HG02885 (cell line): ENCODE measurements at regions not wholly inside any gene's neighbourhood (a gene's known extent, or its start where the extent isn't known, plus 50 kb on each side); places are given as distances from the start of the nearest gene placed in this dataset.

Experiments
- ATAC-seq: cut with Tn5 transposase; IDR thresholded peaks from one replicate; pipeline ENCODE4 v1.9.1; 2021; ENCODE audit warnings: mild to moderate bottlenecking; ENCODE audit not compliant: unreplicated experiment, poor library complexity

DNA sequence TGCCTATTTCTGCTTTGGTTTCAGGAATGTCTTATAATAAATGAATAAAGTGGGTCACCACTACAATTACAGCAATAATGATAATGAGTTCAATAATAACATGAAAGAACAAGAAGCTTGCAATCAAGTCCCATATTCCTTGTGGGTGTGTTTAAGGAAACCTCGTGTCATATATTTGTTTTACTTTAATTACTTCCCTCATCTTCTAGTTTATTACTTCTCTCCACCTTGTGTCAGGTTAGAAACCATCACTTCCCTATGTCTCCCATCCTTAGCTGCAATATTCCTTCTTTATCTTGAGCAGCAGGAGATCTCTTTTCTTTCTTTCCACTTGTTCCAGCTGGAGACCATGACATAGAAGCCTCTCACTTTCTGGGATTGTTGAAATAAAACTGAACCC lies 384.0 kb upstream of the TMEM132C start:
- no peak for ATAC-seq

- ATAC-seq: no peak
Observed at GRCh38 chr12:127885954-127886750, 380.8 kb upstream of the TMEM132C start.

GRCh38 chr12:127886827-127887226 lies 380.1 kb upstream of the TMEM132C start:
- no peak for ATAC-seq

- no peak for ATAC-seq
Observed at GRCh38 chr12:127888943-127889719, 377.8 kb upstream of the TMEM132C start.

- ATAC-seq: no peak
Observed at GRCh38 chr12:127893895-127894609, 372.9 kb upstream of the TMEM132C start.

DNA sequence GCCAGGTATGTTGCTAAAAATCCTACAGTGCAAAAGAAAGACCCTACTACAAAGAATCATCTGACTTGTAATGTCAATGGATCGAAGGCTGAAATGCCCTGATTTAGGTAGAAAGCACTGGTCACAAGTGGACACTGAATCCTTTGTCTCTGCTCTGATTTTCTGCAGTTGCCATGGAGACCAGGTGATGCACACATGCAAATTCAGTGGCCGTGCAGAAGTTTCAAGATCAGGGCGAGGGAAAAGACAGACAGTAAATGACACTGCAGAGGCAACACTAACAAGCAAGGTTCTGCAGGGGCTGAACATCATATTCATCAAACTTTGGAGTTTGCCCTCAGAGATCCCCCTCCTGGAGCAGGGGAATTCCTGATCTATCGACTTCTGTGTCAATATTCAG lies 370.3 kb upstream of the TMEM132C start:
- ATAC-seq: no peak

DNA sequence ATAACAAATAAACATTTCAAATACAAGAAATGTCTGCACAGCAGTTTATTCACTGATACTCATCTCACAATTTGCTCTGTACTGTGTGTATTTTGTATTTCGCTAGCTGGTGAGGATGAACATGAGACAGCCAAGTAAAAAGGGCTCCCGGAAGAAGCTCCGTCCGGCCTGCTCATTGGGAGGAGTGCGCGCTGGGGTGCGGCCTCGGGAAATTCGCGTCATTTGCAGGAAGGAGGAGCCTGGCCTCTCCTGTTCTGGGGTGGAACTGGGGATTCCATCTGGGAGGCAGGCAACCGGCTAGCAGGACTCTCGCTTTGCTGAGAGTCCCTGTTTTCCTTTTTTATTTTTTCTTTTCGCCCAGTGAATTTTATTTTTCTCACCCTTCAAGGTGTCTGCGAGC lies 368.4 kb upstream of the TMEM132C start:
- ATAC-seq: no peak

DNA sequence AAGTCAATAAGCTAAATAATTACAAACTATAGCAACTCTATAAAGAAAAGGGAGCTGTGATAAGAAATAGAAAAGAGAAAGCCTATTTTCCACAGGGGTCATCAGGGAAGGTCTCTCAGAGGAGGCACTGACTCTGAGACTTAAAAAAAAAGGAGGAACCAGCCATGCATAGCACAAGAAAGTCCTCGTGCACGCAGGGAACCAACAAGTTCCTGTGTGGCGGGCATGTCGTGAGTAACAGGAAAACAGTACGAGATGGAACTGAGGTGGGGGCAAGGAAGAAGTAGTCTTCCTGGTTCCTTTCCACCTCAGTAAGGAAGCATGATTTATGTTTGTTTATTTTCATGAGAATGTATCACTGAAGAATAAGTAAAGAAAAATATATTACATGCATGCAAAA lies 367.0 kb upstream of the TMEM132C start:
- no peak for ATAC-seq

DNA sequence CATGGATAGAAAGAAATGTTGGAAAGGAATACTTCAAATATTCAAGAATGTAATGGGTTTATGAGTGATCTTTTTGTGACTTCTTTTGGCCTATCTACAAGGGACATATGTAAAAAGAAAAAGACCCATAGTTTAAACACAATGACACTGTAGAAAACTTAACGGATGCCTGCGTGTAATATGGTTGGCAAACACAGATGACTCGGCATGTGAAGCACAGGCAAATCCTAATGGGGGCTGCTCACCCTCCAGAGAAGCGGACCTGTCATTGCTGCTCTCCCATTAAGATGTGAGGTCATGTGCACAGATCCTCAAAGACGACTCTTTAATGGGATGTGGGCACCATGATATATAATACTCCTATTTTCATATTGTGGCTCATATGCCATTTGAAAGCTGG lies 366.6 kb upstream of the TMEM132C start:
- no peak for ATAC-seq

GRCh38 chr12:127903146-127903545 lies 363.8 kb upstream of the TMEM132C start:
- no peak for ATAC-seq

DNA sequence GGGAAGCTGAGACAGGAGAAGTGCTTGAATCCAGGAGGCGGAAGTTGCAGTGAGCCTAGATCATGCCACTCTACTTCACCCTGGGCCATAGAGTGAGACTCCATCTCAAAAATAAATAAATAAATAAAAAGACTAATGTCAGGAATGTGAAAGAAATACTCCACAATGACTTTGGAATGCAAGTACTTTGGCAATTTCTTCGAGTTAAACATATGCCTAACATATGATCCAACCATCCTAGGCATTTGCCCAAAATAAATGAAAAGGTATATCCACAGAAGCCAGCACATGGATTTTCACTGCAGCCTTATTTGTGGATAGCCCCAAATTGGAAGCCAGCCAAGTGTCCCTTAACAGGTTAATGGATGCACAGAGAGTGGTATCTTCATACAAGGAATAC lies 357.9 kb upstream of the TMEM132C start:
- ATAC-seq: no peak

DNA sequence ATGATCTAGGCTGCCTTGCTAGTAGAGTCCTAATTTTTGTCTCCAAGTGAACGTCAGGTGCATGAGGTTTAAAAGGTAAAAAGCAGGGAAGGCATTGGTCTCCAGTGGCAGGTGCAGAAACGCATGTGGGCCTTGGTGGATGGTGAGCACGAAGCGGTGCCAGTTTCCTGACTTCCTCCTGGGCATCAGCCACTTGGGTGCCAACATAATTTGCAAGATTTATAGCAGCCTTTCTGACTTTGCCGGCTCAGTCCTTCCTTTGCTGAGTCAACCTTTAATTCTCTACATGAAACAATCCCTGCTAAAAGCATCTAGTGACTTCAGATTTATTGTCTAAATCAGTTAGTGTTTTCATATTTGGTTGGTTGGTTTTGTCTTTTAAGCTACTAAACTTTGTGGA lies 355.7 kb upstream of the TMEM132C start:
- ATAC-seq: no peak

DNA sequence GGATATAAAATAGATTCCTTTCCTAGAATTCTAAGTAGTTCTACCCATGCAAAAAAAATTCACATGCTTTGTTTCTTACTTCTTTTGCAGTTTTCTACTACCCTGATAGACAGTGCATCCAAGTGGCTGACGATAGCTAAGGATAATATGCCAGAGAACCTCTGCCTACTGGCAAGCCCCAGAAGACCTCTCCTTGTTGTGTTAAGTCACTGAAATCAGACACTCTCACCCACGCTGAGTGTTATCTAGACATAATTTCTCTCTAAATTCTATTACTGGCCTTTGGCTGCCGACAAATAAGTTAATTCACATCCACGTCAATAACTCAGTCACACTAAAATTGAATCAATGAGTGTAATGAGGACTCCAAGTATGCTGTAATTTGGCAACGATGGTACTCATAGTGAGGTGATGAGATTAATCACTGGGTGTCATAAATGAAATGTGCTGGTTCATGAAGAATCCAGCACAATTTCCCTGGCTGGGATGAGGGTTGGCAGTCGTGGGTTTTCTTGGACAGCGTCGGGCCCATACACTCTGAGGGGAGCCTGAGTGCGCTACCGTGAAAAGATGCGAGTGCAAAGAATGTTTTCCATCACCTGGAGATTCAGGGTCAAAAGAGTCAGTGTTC lies 354.8 kb upstream of the TMEM132C start:
- no peak for ATAC-seq

DNA sequence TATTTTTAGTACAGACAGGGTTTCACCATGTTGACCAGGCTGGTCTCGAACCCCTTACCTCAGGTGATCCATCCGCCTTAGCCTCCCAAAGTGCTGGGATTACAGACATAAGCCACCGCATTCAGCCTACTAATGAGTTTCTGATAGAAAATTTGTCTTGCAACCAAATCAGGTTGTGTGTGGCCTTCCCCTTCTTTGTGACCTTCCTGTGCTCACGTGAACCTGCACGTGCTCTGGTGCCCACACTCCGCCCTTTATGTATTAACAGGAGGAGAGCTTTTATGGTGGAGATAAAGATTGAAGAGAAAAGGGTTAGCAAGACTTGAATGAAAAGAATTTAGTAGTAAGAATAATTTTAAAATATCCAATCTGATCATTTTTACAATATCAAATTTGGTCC lies 343.5 kb upstream of the TMEM132C start:
- no peak for ATAC-seq

DNA sequence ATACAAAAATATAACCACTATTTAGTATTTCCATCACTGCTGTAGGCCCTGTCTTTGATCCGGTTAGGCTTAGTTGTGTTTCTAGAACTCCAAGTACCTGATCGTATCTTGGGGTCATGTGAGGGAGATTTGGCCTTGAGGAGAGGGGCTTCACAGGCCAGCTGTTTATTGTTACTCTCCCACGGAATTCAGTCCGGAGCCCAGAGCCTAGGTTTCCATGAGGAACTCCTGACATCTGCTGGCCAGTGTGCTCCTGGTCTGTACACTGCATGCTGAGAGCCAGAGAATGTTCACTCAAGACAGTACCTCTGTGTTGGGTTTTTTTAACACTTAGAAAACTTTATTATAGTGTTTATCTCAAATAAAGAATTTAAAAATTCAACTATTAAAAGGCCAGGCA lies 341.0 kb upstream of the TMEM132C start:
- ATAC-seq: no peak

DNA sequence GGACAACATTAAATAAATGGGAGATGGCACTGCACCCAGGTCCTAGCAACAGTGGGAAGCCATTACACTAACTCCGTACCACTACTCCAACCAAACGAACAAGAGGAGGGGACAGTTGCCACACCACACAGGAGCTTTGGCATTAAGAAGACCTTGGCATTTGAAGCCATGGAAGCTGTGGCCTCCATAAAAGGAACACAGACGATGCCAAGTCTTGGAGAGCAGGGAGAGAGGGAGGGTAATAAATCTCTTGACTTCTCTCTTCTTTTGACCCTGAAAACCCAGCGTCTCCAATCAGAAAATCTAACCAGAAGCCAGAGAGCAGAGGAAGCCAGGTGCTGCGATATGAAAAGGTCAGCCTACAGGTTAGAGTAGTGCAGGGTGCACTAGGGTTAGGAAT lies 338.8 kb upstream of the TMEM132C start:
- no peak for ATAC-seq

- ATAC-seq: no peak
Observed at GRCh38 chr12:127928615-127929571, 338.1 kb upstream of the TMEM132C start.

DNA sequence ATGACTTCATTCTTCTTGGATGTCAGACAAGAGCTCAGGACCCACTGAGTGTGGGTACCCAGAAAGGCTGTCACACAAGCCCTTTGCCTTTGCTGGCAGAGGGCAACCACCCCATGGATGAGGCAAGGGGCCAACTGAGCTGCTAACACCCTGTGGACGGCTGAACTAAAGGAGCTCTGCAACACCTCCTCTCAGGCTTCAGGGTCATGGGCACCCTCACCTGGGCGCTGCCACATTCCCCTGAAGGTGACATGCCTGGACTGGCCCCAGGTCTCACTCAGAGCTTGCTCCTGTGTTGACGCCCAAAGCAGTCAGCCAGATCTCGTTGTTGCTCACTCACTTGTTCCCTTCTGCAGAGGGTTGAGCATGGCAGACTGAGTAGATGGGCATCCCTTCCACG lies 336.8 kb upstream of the TMEM132C start:
- ATAC-seq: no peak

DNA sequence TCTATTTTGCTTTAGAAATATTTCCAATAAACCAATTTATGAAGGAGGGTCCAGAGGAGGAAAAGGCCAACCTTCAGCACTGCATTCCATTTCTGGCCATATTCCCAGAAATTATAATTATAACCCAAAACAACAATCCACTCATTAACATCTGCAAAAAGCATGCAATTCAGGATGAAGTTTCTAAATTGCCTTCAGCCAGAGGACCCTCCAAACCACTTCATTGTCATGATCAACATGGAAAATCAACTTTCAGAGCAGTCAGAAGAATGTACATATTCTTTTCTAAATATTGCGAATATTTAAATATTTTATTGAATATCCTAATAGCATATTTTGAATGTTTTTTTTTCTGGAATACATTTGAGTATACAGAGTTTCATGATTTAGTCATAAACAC lies 332.6 kb upstream of the TMEM132C start:
- ATAC-seq: no peak

DNA sequence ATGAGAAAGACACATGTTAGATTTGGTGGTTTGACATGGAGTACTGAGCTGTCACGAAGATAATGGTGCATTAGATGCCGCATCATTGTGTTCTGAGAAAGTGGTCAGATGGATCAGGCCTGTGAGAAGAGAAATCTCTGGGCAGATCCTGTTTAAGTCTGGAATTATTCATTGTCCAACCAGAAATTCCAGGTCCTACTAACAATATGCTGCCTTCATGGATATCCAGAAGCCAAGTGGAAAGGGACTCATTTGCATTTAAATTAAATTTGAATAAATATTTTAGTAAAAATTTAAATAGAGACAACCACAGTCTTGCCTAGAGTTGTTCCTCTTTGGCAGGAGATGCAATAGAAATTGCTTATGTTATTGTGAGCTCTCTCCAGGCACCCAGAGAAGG lies 330.5 kb upstream of the TMEM132C start:
- no peak for ATAC-seq
